HG03460 (cell line): ENCODE measurements at regions not wholly inside any gene's neighbourhood (a gene's known extent, or its start where the extent isn't known, plus 50 kb on each side); places are given as distances from the start of the nearest gene placed in this dataset.
"Not testable (repeated sequence)": the region's sequence is repeated elsewhere in the genome, so short reads cannot be mapped to it uniquely, and the experiment has no call there.

Experiments
- ATAC-seq: cut with Tn5 transposase; IDR thresholded peaks from one replicate; pipeline ENCODE4 v1.9.1; 2021; ENCODE audit not compliant: unreplicated experiment

DNA sequence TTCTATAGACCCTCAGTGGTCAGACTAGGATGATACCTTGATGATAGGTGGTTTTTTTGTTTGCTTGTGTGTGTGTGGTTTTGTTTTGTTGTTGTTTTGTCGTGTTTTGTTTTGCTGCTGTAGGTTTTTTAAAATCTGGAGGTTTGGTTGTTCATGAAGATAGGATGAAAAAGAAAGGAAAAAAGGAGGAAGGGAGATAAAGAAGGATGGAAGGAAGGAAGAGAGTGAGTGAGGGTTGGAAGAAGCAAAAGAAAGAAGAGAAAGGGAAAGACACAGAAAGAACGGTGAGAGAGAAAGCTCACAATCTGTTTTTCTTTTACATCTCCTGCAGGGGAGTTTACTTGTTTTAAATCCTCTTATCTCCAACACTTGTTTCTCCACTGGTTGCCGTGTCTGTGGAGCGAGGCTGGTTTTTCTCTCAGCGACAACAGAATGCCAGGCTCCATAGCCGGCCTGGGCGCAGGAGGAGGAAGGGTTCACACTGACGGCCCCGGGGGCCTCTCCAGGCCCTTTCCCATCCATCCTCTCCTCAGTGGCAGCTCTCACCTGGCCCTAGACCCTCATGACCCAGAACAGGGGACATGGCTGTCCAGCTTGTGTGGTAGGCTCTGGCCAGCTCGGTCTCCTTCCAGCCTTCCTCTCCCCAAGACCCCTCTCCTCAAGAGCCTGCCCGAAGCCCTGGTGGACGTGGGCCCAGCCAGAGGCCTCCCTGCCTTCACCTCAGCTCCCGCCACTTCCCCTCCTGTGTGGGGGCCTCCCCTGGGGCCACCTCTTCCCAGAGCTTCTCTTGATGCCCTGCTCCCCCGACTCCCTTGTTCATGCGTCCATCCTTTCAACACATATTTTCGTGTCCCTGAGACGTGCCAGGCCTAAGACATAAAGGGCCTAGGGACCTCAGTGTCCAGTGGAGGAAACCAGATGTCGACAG lies 168.4 kb downstream of the VEGFA start:
- no peak for ATAC-seq

DNA sequence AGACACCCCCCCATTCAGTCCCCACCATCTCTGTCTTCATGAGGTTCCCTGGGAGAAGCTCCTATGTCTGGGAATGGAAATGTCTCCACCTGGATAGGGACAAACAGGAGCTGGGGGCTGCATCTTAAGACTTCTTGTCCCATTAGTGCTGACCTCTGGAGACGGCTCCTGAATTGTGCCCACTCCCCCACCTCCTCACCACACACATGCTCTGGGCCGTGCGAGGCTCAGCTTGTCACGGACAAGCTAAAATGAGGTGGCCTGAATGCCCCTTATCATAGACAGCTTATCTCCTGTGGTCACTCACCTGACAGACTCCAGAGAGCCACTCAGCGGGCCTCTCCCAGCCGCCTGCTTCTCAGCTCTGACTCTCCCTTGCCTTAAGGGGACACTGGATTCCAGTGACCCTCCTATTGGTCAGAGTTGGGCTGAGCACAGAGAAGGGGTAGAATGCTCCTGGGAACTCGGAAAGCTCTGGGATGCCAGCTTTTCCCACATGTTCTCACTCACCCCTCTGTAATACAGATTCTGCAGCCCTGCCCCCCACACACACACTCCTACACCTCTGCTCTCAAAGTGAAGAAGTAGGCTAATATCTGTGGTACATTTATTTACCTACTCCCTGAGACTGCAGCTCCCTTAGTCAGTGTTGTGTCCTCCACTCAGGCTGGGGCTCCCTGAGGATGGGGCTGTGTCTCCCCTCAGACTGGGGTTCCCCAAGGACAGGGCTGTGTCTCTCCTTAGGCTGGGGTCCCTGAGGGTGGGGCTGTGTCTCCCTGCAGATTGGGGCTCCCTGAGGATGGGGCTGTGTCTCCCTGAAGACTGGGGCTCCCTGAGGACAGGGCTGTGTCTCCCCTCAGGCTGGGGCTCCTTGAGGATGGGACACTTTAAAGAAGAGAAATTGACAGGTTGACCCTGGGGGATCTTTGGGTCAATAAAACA lies 167.5 kb downstream of the VEGFA start:
- ATAC-seq: no peak

DNA sequence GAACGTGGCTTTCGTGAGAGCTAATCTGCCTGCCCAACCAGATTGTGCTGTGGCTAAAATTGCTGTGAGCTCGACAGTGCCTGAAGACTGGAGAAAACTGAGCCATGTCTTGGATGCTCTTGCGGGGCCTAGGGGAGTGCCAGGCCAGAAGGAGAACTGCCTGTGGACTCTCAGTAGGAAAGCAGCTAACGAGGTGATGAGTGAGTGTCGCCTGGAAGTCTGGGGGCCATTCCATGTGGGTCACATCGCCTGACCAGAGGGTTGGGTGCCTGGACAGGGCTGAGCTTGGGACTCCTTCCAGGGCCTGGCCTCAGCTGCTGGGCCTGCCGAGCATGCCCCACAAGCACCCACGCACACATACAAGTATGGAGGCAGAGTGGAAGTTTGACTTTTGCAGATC lies 166.5 kb downstream of the VEGFA start:
- no peak for ATAC-seq

DNA sequence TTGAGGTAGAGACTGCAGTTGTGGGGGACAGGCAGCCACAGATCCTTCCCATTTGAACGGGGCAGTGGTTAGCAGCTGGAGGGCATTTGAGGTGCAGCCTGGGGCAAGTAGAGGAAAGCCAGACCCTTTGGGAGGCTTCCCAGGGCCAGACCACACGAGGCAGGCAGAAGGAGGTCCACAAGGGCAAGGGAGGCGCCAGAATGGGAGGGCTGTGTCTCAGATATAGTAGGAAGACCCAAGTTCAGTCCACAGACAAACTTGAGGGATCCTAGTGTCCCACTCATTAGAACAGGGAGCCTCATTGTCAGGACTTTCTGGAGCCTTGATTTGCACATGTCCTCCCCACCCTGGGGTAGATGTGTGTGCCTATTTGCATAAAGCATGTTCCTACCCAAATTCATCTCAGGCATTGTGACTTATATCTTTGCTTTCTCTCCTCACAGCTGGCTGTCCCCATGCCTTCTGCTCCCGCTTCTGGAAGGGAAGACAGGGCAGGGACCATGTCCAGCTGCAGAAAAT lies 166.0 kb downstream of the VEGFA start:
- no peak for ATAC-seq

DNA sequence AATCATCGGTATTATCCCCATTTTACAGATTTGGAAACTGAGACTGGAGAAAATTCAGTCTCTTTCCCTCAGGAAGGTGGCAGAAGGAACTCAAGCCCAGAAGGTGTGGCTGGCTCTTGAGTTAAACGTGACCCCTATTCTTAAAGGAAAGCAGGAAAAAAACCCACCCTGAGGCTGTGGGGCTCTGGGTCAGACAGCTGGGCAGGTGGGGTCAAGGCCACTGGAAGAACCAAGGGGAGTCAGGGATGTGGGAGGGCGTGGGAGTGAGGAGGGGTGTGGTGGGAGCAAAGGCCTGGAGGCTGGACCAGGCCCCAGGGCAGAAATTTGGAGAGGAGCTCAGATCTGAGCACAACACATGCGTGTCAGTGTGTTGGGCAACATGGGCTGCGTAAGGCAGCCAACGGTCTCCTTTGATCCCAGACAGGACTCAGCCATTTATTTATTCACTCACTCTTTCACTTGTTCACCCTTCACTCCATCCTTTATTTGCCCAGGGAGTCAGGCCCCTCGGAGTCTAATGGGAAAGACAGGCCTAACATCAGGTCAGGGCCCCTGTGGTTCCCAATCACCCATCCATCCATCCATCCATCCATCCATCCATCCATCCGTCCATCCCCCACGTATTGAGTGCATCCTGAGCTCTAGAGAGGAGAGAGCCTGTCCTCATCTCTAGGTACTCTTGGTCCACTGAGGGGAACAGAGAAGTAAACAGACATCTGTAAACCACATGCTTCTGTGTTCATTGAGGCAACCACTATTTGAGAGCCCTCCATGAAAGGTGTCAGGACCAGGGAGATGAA lies 165.0 kb downstream of the VEGFA start:
- no peak for ATAC-seq

DNA sequence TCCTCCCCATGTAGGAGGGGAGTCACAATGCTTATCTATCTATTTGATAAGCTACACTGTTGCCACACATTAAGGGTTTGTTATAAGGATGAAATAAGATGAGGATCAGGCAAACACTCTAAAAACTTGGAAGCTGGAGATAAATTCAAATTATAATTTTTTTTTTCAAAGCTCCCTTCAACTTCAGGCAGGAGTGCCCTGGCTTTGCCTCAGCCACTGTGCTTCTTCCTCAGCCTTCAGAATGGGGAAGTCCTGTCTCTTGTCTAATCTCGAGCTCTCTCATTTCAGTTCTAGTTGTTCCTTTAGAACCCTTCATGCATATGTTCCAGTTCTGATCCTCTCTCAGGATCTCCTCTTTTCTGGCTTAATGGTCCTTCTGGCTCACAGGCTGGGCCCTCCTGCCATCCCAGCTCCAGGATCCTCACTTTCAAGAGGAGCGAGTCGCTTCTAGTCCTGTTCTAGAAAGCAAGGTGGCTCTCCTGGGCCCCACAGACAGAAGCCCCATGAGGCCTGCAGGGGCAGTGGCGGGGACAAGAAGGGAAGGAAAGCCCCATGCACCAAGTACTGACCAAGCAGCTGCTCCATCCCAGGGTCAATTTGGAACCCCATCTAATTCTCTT lies 164.3 kb downstream of the VEGFA start:
- no peak for ATAC-seq

DNA sequence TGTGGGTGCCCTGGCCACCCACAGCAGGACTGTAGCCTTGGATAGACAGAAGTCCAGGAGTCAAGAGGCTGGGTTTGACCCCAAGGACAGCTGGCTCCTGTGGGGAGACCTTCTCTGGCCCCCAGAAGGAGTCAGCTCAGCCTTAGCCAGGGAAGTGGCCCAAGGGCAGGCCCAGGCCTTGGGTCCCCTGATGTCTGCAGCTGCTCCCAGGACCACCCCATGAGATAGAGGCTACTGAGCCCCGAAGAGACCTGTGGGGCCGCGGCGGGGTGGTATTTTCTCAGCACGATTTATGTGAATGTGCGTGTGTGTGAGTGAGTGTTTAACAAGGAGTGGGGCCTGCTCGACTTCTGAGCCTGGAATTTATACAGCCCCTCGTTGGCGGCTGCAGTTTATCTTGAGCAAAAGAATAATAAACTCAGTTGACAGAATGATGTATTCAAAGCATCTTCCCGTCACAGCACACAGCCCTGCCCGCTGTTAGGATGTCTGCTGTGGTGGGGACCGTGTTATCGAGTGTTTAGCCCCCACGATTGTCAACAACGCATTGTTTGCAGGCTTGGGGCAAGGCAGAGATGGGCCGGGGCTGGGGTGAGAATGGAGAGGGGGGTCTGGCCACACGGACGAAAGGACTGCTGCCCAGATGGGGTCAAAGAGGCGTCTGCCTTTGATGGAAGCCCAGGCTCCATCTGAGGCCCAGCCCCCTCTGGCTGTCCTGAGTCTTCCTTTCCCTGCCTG lies 163.3 kb downstream of the VEGFA start:
- ATAC-seq: no peak

DNA sequence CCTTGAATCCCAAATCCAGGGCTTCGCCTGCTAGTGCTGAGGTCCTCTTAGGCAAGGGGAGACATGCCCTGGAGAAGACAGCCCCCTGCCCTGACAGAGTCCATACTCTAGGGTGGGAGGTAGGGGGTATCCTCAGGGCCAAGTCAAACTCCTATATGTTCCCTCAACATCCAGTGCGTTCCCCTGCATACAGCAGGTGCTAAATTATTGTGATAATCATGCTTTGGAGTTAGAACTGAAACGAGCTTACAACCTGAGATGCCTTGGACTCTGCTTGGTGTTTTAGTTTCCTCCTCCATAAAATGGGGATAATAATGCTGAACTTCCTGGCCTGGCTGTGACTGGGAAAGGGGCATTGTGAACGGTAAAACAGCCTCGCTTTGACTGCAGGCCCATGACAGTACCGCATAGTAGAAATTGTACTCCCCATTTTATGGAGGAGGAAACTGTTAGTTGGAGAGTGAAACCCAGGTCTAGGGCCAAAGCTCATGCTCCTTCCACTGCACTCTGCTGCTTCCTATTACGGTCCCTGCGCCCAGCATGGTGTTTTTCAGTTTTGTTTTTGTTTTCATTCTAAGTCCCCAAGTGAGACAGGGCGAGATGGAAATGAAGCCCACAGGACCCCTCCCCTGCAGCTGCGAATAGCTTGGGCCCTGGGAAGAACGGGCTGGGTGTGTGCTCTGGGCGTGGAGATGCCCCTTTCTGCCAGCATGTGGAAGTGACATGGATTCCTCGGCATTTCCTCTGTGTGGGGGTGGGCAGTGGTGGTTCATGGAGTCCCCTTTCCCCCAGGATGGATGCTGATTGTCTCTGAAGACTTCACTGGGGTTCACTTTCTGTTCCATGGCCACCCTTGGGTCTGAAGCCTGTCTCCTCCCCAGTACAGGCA lies 162.5 kb downstream of the VEGFA start:
- no peak for ATAC-seq

DNA sequence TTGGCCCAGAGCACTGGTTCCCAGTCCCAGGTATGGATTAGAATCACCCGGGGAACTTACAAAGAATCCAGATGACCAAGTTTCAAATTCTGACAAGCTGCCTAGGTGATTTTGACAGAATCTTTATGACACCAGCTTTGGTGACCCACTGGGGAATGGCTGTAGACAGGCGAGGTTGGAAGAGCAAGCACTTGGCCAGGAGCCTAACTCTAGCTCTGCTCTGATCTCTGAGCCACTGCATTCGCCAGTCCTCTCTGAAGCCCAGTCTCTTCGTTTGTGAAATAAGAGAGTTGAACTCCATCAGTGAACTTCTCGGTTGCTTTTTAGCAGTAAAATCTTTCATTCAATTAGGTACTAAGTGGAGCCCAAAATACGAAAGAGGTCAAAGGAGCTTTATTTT lies 161.2 kb downstream of the VEGFA start:
- ATAC-seq: no peak

DNA sequence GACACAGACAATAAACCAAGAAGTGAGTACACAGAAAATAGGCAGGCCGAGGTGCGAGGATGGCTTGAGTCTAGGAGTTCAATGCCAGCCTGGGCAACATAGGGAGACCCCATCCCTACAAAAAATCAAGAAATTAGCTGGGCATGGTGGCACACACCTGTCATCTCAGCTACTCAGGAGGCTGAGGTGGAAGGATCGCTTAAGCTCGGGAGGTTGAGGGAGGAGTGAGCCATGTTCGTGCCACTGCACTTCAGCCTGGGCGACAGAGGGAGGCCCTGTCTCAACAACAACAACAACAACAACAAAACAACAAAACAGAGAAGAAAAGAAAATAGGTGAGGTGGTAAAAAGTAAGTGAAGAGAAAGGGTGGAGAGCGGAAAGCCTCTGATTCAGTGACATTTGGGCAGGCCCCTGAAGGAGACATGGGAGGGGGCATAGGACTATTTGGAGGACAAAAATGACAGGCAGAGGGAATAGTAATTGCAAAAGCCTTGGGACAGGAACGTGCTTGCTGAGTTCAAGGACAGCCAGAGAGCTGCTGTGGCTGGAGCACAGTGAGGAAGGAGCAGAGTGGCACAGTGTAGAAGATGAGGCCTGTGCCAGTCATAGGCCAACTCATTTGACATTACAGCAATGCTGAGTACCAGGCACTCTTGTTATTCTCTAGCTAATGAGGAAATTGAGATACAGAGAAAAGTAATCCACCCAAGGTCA lies 160.6 kb downstream of the VEGFA start:
- no peak for ATAC-seq

DNA sequence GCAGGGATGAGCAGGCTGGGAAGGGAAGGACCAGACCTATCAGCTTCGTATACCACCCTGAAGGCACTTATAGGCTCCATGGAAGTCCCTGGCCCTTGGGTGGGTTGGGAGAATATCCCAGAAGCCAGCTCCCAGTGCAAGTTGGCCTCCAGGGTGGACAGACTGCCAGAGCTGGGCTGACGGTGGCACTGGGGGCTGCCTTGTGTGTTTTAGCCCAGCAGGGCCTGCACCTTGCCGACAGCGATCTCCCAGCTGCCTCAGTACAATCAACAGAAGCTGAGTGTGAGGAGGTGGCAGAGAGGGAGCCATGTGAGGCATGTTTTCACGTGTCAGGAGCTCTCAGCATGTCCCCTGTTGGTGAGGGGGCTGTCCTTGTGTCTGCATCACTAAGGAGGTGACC lies 159.5 kb downstream of the VEGFA start:
- ATAC-seq: no peak

DNA sequence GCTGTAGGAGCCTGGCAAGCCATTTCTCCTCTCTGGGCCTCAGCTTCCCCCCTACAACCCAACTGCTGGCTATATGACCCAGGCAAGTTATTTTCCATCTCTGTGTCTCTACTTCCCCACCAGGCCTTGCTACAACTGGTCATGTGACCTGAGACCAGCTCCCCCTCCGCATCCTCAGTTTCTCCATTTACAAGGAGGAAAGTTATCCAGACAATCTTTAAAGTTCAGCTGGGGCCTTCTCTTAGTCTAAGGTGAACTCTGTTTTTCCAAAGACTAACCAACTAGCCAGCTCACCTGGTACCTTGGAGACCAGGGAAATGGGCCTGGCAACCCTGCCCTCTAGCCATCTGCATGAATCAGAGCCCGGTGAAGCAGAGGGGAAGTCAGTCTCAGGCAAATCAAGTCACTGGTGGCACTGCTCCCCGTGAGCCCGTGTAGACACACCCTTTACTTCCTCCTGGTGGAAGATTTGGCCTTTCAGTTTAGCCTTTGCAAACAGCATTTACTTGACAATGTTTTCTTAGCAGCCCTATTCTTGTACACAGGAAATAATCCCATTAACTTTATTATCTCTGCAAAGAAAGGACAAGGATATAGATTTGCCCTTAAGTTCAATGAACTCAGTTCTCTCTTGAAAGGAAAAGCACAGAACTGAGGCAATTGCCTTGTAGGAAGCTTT lies 157.7 kb downstream of the VEGFA start:
- no peak for ATAC-seq

DNA sequence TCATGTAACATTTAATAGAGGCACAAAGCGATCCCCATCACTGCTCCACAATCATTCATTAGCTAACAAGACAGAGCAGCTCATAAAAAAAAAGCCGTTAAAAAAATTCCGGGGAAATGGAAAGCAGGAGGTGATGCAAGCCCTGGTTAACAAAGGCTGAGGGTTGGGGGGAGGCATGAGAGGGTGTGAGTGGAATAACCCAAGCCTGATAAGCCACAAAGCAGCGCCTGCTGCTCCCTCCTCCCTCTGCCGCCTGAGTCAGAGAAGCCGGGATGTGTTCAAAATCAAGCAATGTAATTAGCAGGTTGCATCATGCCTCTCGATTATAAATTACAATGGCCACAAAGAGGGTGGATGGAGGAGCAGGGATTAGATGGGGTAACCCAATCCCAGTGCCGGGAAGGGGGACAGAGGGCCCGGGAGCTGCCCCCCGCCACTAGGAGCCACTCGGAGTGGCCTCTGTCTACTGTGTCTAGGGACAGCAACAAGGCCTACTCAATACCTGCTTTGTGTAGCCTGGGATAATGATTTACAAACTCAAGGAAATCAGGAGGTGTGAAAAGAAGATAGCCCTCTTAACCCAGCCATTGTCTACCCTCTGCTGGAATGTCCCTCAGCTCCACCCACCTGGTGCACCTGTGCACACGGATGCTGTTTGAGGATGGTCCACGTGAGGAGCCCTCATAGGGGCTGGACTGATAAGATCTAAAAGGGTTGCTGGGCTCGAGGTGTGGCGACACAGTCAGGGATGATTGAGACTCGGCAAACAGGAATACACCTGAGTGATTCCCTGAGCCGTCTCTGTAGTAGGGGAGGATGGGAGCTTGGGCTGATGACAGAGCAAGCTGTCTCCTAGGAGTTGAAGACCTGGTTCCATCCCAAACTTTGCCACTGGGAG lies 156.9 kb downstream of the VEGFA start:
- ATAC-seq: no peak

DNA sequence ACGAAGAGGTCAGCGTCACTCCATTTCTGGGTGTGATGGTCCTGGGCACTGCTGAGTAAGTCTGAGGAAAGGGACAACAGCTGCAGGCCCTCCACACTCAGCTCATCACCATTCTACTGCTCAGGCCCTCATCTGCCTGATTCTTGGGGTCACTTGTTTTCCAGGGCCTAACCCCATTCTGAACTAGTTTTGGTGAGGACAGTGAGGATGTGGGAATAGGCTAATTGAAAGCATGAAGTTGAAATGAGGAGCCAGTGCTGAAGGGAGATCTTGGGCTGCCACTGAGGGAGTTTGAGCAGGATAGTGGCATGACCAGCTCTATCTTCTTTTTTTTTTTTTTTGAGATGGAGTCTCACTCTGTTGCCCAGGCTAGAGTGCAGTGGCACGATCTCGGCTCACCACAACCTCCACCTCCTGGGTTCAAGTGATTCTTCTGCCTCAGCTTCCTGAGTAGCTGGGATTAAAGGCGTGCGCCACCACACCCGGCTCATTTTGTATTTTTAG lies 155.7 kb downstream of the VEGFA start:
- ATAC-seq: not testable (repeated sequence)

DNA sequence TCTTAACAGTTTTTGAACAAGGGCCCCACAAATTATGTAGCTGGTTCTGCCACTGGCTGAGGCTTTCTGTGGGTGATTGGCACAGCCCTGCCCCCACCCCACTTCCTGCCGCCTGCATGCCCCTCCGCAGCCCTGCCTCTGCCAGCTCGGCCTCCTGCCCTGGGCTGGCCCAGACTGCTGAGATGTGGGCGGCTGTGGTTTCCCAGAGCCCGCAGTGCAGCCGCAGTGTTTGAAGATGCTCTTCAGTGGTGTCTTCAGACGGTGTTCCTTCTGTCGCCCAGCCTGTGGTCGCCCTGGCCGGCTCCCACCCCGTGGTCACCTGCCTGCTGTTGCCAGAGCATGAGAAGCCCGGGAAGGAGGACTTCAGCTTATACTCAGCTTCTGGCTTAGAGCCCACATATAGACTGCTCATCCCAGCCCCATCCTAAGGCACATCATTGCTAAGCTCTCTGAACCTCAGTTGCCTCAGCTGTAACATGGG lies 154.3 kb downstream of the VEGFA start:
- no peak for ATAC-seq
